ENCODE measurements at regions not wholly inside any gene's neighbourhood (a gene's known extent, or its start where the extent isn't known, plus 50 kb on each side); places are given as distances from the start of the nearest gene placed in this dataset.
"Not testable (repeated sequence)": the region's sequence is repeated elsewhere in the genome, so short reads cannot be mapped to it uniquely, and the experiment has no call there.

GRCh38 chr4:127240764-127241105 lies 392.0 kb upstream of the INTU start:
- DNase-seq, result no peak

GRCh38 chr4:127244515-127244914 lies 388.2 kb upstream of the INTU start:
- no peak for DNase-seq

GRCh38 chr4:127246963-127247952 lies 385.5 kb upstream of the INTU start:
- DNase-seq, result no peak

GRCh38 chr4:127249066-127249766 lies 383.5 kb upstream of the INTU start:
- DNase-seq, result no peak

GRCh38 chr4:127249767-127250108 lies 383.0 kb upstream of the INTU start:
- no peak for DNase-seq

GRCh38 chr4:127250577-127250976 lies 382.2 kb upstream of the INTU start:
- DNase-seq, result no peak

- no peak for DNase-seq
Observed at GRCh38 chr4:127251423-127251822, 381.3 kb upstream of the INTU start.

GRCh38 chr4:127256500-127256899 lies 376.3 kb upstream of the INTU start:
- no peak for DNase-seq

- DNase-seq, result no peak
Observed at GRCh38 chr4:127261476-127261875, 371.3 kb upstream of the INTU start.

- DNase-seq, result no peak
Observed at GRCh38 chr4:127268367-127268766, 364.4 kb upstream of the INTU start.

- DNase-seq, result not testable (repeated sequence)
Observed at GRCh38 chr4:127277023-127277422, 355.7 kb upstream of the INTU start.

GRCh38 chr4:127284236-127284635 lies 348.5 kb upstream of the INTU start:
- no peak for DNase-seq

GRCh38 chr4:127291316-127291715 lies 341.4 kb upstream of the INTU start:
- no peak for DNase-seq

- no peak for DNase-seq
Observed at GRCh38 chr4:127293496-127293895, 339.3 kb upstream of the INTU start.

GRCh38 chr4:127304356-127304755 lies 328.4 kb upstream of the INTU start:
- DNase-seq, result no peak

- DNase-seq, result peak; percentile 2
Observed at GRCh38 chr4:127307996-127308395, 324.8 kb upstream of the INTU start.

GRCh38 chr4:127309369-127310102 lies 323.2 kb upstream of the INTU start:
- no peak for DNase-seq

GRCh38 chr4:127311371-127311770 lies 321.4 kb upstream of the INTU start:
- no peak for DNase-seq

GRCh38 chr4:127311924-127312323 lies 320.8 kb upstream of the INTU start:
- DNase-seq, result no peak

GRCh38 chr4:127313767-127314166 lies 319.0 kb upstream of the INTU start:
- no peak for DNase-seq

GRCh38 chr4:127327491-127327890 lies 305.3 kb upstream of the INTU start:
- no peak for DNase-seq

- no peak for DNase-seq
Observed at GRCh38 chr4:127335073-127335620, 297.6 kb upstream of the INTU start.

GRCh38 chr4:127335732-127336131 lies 297.0 kb upstream of the INTU start:
- no peak for DNase-seq
